GM18502 (cell line): ENCODE measurements at regions not wholly inside any gene's neighbourhood (a gene's known extent, or its start where the extent isn't known, plus 50 kb on each side); places are given as distances from the start of the nearest gene placed in this dataset.

Experiments used
- ATAC-seq: cut with Tn5 transposase; IDR thresholded peaks from one replicate; pipeline ENCODE4 v1.9.1; 2021; ENCODE audit warnings: mild to moderate bottlenecking; ENCODE audit not compliant: unreplicated experiment, poor library complexity

- no peak for ATAC-seq
These were observed 152.7 kb upstream of the GSE1 start for GRCh38 chr16:85460252-85461021.

GRCh38 chr16:85461022-85461813 is 151.9 kb upstream of the GSE1 start:
- ATAC-seq, result no peak

- no peak for ATAC-seq
These were observed 151.1 kb upstream of the GSE1 start for GRCh38 chr16:85461814-85462713.

- no peak for ATAC-seq
These were observed 150.2 kb upstream of the GSE1 start for GRCh38 chr16:85462714-85463611.

- ATAC-seq, result no peak
These were observed 149.3 kb upstream of the GSE1 start for GRCh38 chr16:85463672-85464382.

GRCh38 chr16:85464383-85465305 is 148.5 kb upstream of the GSE1 start:
- no peak for ATAC-seq

DNA sequence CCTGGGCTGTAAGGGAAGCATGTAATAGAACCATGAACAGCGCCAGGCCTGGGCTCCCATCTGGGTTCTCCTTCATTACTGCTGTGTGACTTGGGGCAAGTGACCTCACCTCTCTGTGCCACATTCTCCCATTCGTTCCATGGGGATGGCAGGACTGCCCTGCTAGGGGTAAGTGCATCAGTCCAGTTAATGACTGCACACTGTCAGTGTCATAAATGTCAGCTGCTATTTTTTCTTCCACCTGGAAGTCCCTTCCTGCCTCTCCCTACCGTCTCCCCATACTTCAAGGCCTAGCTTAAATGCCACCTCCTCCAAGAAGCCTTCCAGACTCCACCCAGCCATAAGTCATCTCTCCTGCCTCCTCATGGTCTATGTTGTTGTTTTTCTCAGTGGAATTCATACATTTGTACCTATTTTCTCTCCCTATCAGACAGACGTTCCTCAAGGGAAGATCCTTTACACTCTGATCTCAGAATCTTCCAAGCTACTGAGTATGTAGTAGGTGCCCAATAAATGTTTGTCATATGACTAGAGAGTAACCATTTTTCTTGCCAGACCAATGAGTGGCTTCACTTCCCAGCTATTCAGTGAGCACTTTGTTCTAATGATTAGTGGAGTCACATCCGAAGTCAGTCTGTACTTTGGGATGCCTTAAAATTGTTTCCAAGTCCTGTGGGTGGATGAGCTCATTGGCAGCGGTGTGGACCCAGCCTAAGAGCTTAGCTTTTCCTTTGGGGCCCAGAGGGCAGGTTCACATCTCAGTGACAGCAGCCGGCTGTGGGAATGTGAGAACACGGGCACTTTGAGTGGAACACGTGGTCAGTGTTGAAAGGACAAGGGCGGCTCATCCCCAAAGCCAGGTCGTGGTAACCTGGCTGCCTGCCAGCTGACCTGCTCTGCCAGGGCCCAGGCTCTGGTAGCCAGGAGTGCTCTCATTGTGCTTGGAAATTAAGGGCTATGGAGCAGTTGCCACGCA is 147.5 kb upstream of the GSE1 start:
- no peak for ATAC-seq

DNA sequence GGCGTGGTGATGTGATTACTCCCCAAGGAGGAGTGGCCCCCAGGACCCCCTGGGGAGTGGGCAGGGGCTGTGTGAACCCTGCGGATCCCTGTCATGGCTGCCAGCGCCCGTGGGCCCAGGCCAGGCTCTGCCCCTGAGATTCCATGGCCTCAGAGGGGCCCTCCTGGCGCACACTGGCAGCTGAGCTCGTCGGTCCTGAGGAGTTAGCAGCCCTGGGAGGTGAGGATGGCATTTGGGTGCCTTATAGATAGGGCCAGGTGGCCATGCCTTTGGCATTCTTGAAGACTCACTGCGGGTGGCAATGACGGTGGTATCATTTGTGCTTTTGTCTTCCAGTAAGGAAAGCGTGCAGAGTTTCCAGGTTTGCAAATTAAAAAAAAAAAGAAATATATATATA is 146.8 kb upstream of the GSE1 start:
- no peak for ATAC-seq

DNA sequence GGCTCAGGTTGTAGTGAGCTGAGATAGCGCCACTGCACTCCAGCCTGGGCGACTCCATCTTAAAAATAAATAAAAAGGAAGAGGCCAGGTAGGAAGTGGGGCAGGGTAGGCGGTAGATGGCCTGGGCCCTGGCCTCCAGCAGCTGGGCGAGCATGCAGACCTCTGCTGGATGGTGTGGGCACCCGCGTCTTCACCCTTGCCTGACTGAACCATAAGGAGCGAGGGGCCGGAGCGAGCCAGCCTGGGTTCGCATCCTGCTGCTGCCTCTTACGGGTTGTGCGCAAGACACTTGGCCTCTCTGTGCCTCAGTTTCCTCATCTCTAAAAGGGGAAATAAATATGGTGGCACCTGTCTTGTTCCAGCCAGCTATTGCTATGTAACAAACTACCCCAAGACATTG is 146.1 kb upstream of the GSE1 start:
- no peak for ATAC-seq

DNA sequence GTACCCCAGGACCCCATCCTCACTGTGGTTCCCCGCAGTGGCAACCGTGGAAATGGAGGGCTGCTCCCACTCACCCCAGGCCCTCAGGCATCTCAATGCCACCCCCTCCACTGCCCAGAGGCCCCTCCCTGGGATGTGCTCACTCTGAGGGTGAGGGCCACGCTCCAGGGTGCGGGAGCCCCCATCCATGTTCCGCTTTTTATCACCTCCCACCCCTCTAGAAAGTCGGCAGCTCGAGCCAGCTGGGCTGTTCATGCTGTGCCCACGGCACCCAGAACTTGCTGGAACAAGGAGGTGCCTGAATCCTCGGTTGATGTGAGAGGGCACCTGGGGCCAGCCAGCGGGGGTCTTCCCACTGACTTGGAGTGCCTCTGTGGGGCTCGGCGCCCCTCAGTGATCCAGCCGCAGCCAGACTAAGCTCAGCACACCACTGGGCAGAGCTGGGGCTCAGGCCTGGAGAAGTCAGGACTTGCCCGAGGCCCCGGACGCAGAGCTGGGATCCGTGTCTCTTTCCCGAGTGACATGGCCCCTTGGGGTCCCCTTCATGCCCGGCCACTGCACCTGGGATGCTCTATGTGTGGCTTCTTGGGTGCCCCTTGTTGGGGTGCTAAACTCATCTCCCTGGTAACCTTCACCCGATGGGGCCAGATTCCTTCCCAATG is 143.1 kb upstream of the GSE1 start:
- ATAC-seq, result no peak

DNA sequence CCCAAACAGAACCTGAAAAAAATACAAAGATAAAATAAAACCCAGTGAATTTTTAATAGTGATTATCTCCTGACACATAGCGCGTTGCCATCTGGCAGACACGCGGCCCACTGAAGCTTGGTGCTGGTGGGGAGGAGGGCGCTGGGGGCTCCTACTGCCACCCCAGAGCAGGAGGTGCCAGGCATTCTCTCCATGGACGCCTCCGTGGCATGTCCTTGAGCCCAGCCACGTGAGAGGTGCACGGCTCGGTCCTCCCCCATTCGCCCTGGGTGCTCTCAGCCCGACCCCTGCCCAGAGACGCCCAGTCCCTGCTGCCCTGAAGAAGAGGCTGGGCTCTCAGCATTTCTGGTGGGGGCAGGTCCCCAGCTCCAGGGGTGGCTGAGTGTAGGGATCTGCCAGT is 142.2 kb upstream of the GSE1 start:
- ATAC-seq, result no peak

DNA sequence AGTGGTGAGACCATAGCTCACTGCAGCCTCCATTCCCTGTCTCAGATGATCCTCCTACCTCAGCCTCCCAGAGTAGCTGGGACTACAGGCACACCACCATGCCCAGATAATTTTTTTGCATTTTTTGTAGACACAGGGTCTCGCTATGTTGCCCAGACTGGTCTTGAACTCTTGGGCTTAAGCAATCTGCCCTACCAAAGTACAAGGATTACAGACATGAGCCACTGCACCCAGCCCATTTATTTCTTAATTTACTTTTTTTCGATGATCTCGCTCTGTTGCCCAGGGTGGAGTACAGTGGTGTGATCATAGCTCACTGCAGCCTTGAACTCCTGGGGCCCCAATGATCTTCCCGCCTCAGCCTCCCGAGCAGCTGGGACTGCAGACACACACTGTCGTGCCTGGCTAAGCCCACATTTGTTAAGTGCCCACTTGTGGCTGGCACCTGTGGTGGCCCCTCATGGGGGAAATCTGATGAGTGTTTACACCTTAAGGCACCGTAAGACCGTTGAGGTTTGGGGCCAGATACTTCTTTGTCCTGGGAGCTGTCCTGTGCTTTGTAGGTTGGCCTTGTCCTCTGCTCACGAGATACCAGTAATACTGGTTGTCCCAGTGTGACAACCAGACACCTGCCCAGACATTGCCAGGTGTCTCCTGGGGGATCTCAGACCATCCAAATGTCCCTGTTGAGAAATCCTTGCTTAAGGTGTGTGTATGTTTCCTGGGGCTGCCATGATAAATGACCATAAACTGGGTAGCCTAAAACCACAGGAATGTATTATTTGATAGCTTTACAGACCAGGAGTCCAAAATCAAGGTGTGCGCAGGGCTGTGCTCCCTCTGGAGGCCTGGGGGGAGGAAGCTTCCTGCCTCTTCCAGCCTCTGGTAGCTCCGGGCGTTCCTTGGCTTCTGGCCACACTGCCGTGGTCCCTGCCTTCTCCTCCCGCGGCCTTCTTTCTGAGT is 141.4 kb upstream of the GSE1 start:
- ATAC-seq, result no peak

DNA sequence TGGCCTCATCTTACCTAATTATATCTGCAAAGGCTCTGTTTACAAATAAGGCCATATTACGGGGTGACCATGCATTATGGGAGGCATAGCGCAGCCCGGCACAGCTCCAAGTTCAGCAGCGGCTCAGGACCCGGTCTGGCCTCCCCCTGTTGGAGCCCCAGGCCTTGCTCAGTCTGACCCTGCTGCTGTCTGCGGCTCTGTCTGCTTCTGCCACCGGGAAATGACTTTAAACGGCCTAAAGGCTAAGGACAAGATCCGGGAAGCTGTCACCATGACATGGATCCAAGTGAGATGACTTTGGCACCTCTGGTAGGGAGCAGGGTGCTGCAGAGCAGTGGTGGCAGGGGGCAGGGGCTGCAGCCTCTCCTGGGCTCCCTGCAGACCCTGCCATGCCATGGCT is 140.6 kb upstream of the GSE1 start:
- no peak for ATAC-seq

GRCh38 chr16:85473323-85473722 is 139.8 kb upstream of the GSE1 start:
- ATAC-seq, result no peak

GRCh38 chr16:85473909-85474620 is 139.1 kb upstream of the GSE1 start:
- no peak for ATAC-seq
